ENCODE measurements at regions not wholly inside any gene's neighbourhood (a gene's known extent, or its start where the extent isn't known, plus 50 kb on each side); places are given as distances from the start of the nearest gene placed in this dataset.

DNA sequence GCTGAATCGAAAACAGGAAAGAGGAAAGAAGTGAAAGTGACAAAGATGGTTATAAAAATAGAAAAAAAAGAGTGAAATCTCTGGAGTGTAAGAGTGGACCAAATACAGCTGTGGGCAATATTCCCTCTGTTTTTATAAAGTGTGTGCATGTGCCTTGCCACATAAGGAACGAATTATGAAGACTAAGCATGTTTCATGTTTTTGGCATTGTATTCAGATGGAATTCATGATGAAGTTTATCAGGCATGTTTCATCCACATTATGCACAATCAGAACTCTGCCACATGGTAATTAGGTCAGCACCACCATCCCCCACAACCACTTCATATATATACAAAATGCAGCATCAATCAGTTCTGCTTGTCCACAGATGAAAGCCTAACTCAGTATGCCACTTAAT is 348.0 kb downstream of the ZNF608 start:
- H3K9me3 Mint-ChIP-seq = no peaks in the 10 kb centered on the region
- ATAC-seq (no peak), DNase-seq (no peak)
- H3K27me3 Mint-ChIP-seq = no peaks in the 10 kb centered on the region
- ChIA-PET POLR2A (no interaction called here), CTCF (no interaction called here)
- intact Hi-C loops (cut with micrococcal nuclease) = no loop called here
- no peaks in the 10 kb centered on the region for H3K4me1 Mint-ChIP-seq (ENCODE audit: low read depth)
- H3K36me3 Mint-ChIP-seq (ENCODE audit: low read depth) = no peaks in the 10 kb centered on the region
- H3K27ac Mint-ChIP-seq = no peak overlapping the region
- TF ChIP-seq, protein P1, sequence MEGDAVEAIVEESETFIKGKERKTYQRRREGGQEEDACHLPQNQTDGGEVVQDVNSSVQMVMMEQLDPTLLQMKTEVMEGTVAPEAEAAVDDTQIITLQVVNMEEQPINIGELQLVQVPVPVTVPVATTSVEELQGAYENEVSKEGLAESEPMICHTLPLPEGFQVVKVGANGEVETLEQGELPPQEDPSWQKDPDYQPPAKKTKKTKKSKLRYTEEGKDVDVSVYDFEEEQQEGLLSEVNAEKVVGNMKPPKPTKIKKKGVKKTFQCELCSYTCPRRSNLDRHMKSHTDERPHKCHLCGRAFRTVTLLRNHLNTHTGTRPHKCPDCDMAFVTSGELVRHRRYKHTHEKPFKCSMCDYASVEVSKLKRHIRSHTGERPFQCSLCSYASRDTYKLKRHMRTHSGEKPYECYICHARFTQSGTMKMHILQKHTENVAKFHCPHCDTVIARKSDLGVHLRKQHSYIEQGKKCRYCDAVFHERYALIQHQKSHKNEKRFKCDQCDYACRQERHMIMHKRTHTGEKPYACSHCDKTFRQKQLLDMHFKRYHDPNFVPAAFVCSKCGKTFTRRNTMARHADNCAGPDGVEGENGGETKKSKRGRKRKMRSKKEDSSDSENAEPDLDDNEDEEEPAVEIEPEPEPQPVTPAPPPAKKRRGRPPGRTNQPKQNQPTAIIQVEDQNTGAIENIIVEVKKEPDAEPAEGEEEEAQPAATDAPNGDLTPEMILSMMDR (IDR thresholded peaks at IDR 0.05) = no peak
- H3K4me3 Mint-ChIP-seq = no peak overlapping the region

DNA sequence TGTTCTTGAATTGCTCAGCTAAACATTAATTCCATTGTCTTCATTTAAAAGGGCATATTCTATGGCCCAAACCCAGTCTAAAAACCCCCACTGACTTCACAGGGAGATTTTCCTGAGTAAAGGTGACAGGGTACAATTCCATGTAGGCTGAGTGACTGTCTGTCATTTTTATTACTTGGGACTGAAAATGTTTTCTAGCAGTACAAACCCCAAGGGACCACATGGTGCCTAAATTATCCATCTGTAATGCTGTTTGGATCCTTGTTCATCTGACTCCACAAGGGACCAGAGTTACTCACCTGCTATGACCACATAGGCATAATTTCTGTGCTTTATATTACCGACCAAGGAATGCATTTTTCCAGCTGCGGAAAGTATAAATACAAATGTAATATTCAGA is 349.1 kb downstream of the ZNF608 start:
- TF ChIP-seq, protein P1 (IDR thresholded peaks at IDR 0.05) = no peak
- Mint-ChIP-seq H3K4me3 (no peak overlapping the region), H3K4me1 (ENCODE audit: low read depth) (no peaks in the 10 kb centered on the region), H3K9me3 (no peaks in the 10 kb centered on the region), H3K36me3 (ENCODE audit: low read depth) (no peaks in the 10 kb centered on the region), H3K27ac (no peak overlapping the region), H3K27me3 (no peaks in the 10 kb centered on the region)
- no peak for ATAC-seq
- DNase-seq = no peak
- ChIA-PET CTCF (no interaction called here), POLR2A (no interaction called here)
- intact Hi-C loops (cut with micrococcal nuclease) = no loop called here

DNA sequence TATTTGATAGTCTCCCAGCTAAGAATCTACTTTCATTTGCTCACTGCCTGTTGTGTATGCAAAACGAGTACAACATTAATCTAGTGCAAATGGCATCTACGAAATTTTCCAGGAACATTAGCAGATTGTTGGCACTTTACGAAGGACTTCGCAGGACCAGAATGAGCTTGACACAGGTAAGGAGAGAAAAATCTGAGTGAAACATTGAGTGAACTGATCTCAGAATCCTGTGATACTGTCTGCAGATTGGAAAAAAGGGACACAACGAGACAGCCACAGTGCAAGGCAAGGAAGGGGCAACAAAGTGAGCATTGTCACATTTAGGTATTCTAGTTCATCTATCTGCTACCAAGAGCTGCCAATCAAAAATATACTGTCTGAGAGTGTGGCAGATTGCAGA is 350.5 kb downstream of the ZNF608 start:
- H3K36me3 Mint-ChIP-seq (ENCODE audit: low read depth) = no peaks in the 10 kb centered on the region
- POLR2A ChIA-PET = no interaction called here
- intact Hi-C loops (cut with micrococcal nuclease) = no loop called here
- no peak for DNase-seq
- CTCF ChIA-PET = no interaction called here
- no peaks in the 10 kb centered on the region for H3K4me1 Mint-ChIP-seq (ENCODE audit: low read depth)
- no peak overlapping the region for H3K4me3 Mint-ChIP-seq
- TF ChIP-seq, protein P1 (IDR thresholded peaks at IDR 0.05) = no peak
- no peak overlapping the region for H3K27ac Mint-ChIP-seq
- no peaks in the 10 kb centered on the region for H3K9me3 Mint-ChIP-seq
- ATAC-seq = no peak
- no peaks in the 10 kb centered on the region for H3K27me3 Mint-ChIP-seq

DNA sequence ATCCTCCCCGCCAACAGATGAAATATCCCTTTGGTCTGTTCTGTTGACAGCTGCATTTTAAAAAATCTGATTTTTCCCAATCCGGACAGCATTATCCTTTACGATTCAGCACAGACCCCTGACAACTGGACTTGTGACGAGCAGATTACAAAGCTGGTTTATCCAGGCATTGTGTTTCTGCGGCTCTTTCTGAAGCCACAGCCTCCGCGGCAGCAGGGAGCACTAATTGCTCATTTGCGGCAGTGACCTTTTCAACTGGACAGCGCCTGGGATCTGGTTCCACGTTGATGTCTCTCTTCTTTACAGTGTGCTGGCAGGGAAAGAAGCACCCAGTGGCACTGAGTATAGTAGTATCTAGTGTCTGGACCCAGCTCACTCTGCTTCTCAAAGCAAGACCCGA is 351.2 kb downstream of the ZNF608 start:
- Mint-ChIP-seq H3K27me3 (no peaks in the 10 kb centered on the region), H3K4me3 (no peak overlapping the region), H3K4me1 (ENCODE audit: low read depth) (no peaks in the 10 kb centered on the region), H3K27ac (no peak overlapping the region), H3K9me3 (no peaks in the 10 kb centered on the region), H3K36me3 (ENCODE audit: low read depth) (no peaks in the 10 kb centered on the region)
- no peak for ATAC-seq
- ChIA-PET CTCF (no interaction called here), POLR2A (no interaction called here)
- no peak for DNase-seq
- intact Hi-C loops (cut with micrococcal nuclease) = no loop called here
- TF ChIP-seq, protein P1 (IDR thresholded peaks at IDR 0.05) = no peak

DNA sequence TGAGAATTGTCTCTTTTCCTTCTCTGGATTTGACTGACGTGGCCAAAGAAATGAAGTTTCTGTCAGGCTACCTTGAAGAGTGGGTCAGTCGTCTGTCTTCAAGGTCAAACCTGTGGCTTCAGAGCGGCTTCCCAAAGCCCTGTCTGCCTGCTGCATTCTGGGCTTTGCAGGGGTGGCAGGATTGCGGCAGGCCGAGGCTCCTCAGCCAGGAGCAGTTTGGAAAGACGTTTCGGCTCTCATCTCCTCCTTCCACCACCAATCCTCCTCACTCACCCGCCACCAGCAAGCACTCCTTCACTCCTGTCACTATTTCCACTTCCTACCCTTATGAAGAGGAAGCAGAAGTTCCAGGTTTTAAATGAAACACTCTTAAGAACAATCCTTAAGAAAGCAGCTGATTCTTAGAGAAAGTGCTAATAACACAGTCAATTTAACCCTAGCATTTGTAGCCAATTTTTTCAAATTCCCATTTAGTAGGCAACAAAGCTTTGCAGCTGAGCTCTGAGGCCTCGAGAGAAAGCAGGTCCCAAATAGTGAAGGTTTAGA is 351.7 kb downstream of the ZNF608 start:
- Mint-ChIP-seq H3K9me3 (peaks cover 3% of the 10 kb centered on the region), H3K4me1 (ENCODE audit: low read depth) (no peaks in the 10 kb centered on the region), H3K36me3 (ENCODE audit: low read depth) (no peaks in the 10 kb centered on the region), H3K4me3 (no peak overlapping the region), H3K27me3 (no peaks in the 10 kb centered on the region), H3K27ac (no peak overlapping the region)
- no peak for ATAC-seq
- CTCF ChIA-PET = no interaction called here
- POLR2A ChIA-PET = no interaction called here
- TF ChIP-seq, protein P1 (IDR thresholded peaks at IDR 0.05) = no peak
- intact Hi-C loops (cut with micrococcal nuclease) = no loop called here
- DNase-seq = no peak
